Esophagus squamous epithelium (tissue), 4 donors: ENCODE measurements at regions not wholly inside any gene's neighbourhood (a gene's known extent, or its start where the extent isn't known, plus 50 kb on each side); places are given as distances from the start of the nearest gene placed in this dataset.

ENCODE experiments used
- CTCF ChIP-seq, 6 experiments: fragments of 450-650 bp in 4 of 6; fragments of 200-600 bp in 2 of 6; sonication (generic) in 2 of 6; IDR thresholded peaks; one replicate each; pipeline ENCODE4 v1.5.1; 2016 to 2019; ENCODE audit warnings: antibody characterized with exemption in 6 of 6, mild to moderate bottlenecking in 4 of 6, moderate library complexity in 4 of 6
- POLR2A ChIP-seq, 4 donors: fragments of 450-650 bp; IDR thresholded peaks; one replicate each; pipeline ENCODE4 v1.6.1; 2017; ENCODE audit warnings: antibody characterized with exemption in 4 of 4, mild to moderate bottlenecking in 4 of 4, moderate library complexity in 3 of 4

- TF ChIP-seq POLR2A (IDR thresholded peaks at IDR 0.05): no peak
- TF ChIP-seq CTCF (IDR thresholded peaks at IDR 0.05): no peak
Observed at GRCh38 chr4:162699629-162700028, 467.1 kb downstream of the NAF1 start.
